ENCODE measurements at regions not wholly inside any gene's neighbourhood (a gene's known extent, or its start where the extent isn't known, plus 50 kb on each side); places are given as distances from the start of the nearest gene placed in this dataset.
"Not testable (repeated sequence)": the region's sequence is repeated elsewhere in the genome, so short reads cannot be mapped to it uniquely, and the experiment has no call there.

GRCh38 chr16:5207001-5207523 lies 109.5 kb upstream of the EEF2KMT start (continued):
- no peak for TF ChIP-seq ZFP3 (CRISPR knock-in tag; IDR thresholded peaks at IDR 0.05)

GRCh38 chr16:5206331-5206990 lies 108.9 kb upstream of the EEF2KMT start:
- no peak for ATAC-seq

DNA sequence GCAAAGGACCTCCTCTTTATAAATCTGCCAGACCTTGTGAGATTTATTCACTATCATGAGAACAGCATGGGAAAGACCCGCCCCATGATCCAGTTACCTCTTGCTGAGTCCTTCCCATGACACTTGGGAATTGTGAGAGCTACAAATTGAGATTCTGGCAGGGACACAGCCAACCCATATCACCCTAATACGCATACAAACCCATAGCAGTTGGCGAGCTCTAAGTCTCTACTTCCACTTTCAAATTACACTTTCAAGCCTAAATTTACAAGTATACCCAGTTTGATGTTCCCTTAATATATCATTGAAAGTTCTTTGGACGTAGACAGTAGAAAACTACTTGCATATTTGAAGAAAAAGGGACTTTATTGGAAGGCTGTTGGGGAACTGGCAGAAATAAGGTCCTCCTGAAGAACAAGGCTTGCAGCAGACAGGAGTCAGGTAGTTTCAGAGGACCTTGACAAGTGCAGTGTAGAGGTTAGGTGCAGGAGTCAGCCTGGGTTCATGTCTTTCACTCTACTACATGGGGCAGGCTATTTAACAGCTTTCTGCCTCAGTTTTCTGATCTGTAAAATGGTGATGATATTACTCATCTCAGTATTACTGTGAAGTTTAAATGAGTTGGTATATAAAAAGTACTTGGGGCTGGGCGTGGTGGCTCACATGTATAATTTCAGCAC lies 107.9 kb upstream of the EEF2KMT start:
- ATAC-seq = no peak
- TF ChIP-seq ZNF8 (CRISPR knock-in tag; IDR thresholded peaks at IDR 0.05) = no peak
- no peak for TF ChIP-seq ARNTL (CRISPR knock-in tag; IDR thresholded peaks at IDR 0.05; ENCODE audit: borderline replicate concordance, low read depth)
- TF ChIP-seq POU6F1 (CRISPR knock-in tag; IDR thresholded peaks at IDR 0.05; ENCODE audit: borderline replicate concordance, low read depth) = no peak

More at GRCh38 chr16:5206331-5206990, 108.9 kb upstream of the EEF2KMT start:
- TF ChIP-seq ISL1 (CRISPR knock-in tag; IDR thresholded peaks at IDR 0.05) (no peak), TSHZ2 (CRISPR knock-in tag; IDR thresholded peaks at IDR 0.05) (no peak), ZFP3 (CRISPR knock-in tag; IDR thresholded peaks at IDR 0.05) (no peak), GLIS3 (CRISPR knock-in tag; IDR thresholded peaks at IDR 0.05) (no peak), BACH2 (CRISPR knock-in tag; IDR thresholded peaks at IDR 0.05; ENCODE audit: borderline replicate concordance) (no peak), TOX (CRISPR knock-in tag; IDR thresholded peaks at IDR 0.05; ENCODE audit: borderline replicate concordance) (no peak), ESRRG (CRISPR knock-in tag; IDR thresholded peaks at IDR 0.05) (no peak), PPARA (CRISPR knock-in tag; IDR thresholded peaks at IDR 0.05; ENCODE audit: borderline replicate concordance) (no peak), SNAI2 (CRISPR knock-in tag; IDR thresholded peaks at IDR 0.05) (no peak)

GRCh38 chr16:5203675-5204074 lies 106.1 kb upstream of the EEF2KMT start:
- not testable (repeated sequence) for ATAC-seq

GRCh38 chr16:5200123-5200522 lies 102.5 kb upstream of the EEF2KMT start:
- ATAC-seq = no peak
- TF ChIP-seq ZFP30 (CRISPR knock-in tag; IDR thresholded peaks at IDR 0.05) = no peak
- no peak for TF ChIP-seq ZC3H10 (CRISPR knock-in tag; IDR thresholded peaks at IDR 0.05)
- TF ChIP-seq, protein P1, sequence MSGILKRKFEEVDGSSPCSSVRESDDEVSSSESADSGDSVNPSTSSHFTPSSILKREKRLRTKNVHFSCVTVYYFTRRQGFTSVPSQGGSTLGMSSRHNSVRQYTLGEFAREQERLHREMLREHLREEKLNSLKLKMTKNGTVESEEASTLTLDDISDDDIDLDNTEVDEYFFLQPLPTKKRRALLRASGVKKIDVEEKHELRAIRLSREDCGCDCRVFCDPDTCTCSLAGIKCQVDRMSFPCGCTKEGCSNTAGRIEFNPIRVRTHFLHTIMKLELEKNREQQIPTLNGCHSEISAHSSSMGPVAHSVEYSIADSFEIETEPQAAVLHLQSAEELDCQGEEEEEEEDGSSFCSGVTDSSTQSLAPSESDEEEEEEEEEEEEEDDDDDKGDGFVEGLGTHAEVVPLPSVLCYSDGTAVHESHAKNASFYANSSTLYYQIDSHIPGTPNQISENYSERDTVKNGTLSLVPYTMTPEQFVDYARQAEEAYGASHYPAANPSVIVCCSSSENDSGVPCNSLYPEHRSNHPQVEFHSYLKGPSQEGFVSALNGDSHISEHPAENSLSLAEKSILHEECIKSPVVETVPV (CRISPR knock-in tag; IDR thresholded peaks at IDR 0.05) = no peak
- no peak for TF ChIP-seq ZNF70 (CRISPR knock-in tag; IDR thresholded peaks at IDR 0.05)
- no peak for TF ChIP-seq OSR1 (CRISPR knock-in tag; IDR thresholded peaks at IDR 0.05)
- TF ChIP-seq PPARA (CRISPR knock-in tag; IDR thresholded peaks at IDR 0.05; ENCODE audit: borderline replicate concordance) = no peak
- no peak for TF ChIP-seq ZFP3 (CRISPR knock-in tag; IDR thresholded peaks at IDR 0.05)
- TF ChIP-seq TCF4 (CRISPR knock-in tag; IDR thresholded peaks at IDR 0.05; ENCODE audit: borderline replicate concordance) = no peak
- TF ChIP-seq, protein P2, sequence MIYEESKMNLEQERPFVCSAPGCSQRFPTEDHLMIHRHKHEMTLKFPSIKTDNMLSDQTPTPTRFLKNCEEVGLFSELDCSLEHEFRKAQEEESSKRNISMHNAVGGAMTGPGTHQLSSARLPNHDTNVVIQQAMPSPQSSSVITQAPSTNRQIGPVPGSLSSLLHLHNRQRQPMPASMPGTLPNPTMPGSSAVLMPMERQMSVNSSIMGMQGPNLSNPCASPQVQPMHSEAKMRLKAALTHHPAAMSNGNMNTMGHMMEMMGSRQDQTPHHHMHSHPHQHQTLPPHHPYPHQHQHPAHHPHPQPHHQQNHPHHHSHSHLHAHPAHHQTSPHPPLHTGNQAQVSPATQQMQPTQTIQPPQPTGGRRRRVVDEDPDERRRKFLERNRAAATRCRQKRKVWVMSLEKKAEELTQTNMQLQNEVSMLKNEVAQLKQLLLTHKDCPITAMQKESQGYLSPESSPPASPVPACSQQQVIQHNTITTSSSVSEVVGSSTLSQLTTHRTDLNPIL (CRISPR knock-in tag; IDR thresholded peaks at IDR 0.05; ENCODE audit: low read depth) = no peak
- no peak for TF ChIP-seq SNAI2 (CRISPR knock-in tag; IDR thresholded peaks at IDR 0.05)
- TF ChIP-seq GLIS3 (CRISPR knock-in tag; IDR thresholded peaks at IDR 0.05) = no peak
- TF ChIP-seq TOX (CRISPR knock-in tag; IDR thresholded peaks at IDR 0.05; ENCODE audit: borderline replicate concordance) = no peak
- TF ChIP-seq CSDC2 (CRISPR knock-in tag; IDR thresholded peaks at IDR 0.05) = no peak

Measured in SK-N-SH treated with all-trans-retinoic acid at 6 μM for 48 hours (cell line).